CD1c-positive myeloid dendritic cell (primary cell): ENCODE measurements at regions not wholly inside any gene's neighbourhood (a gene's known extent, or its start where the extent isn't known, plus 50 kb on each side); places are given as distances from the start of the nearest gene placed in this dataset.
"Not testable (repeated sequence)": the region's sequence is repeated elsewhere in the genome, so short reads cannot be mapped to it uniquely, and the experiment has no call there.

Source experiments
- DNase-seq: peaks from one replicate; pipeline ENCODE4 v3.0.0-alpha.2; 2016; ENCODE audit errors: extremely low spot score

GRCh38 chr6:9195322-9195721, 760.0 kb upstream of the SLC35B3 start:
- no peak for DNase-seq

- no peak for DNase-seq
Observed at GRCh38 chr6:9192405-9192909, 757.1 kb upstream of the SLC35B3 start.

- DNase-seq, result no peak
Observed at GRCh38 chr6:9186148-9186547, 750.8 kb upstream of the SLC35B3 start.

- no peak for DNase-seq
Observed at GRCh38 chr6:9178071-9178470, 742.7 kb upstream of the SLC35B3 start.

- no peak for DNase-seq
Observed at GRCh38 chr6:9173229-9173628, 737.9 kb upstream of the SLC35B3 start.

- no peak for DNase-seq
Observed at GRCh38 chr6:9172096-9172495, 736.8 kb upstream of the SLC35B3 start.

- no peak for DNase-seq
Observed at GRCh38 chr6:9168669-9169068, 733.3 kb upstream of the SLC35B3 start.

GRCh38 chr6:9161731-9162130, 726.4 kb upstream of the SLC35B3 start:
- DNase-seq, result no peak

GRCh38 chr6:9159051-9159450, 723.7 kb upstream of the SLC35B3 start:
- no peak for DNase-seq

- DNase-seq, result no peak
Observed at GRCh38 chr6:9155836-9156235, 720.5 kb upstream of the SLC35B3 start.

GRCh38 chr6:9143140-9143539, 707.8 kb upstream of the SLC35B3 start:
- DNase-seq, result no peak

- DNase-seq, result no peak
Observed at GRCh38 chr6:9140951-9141460, 705.7 kb upstream of the SLC35B3 start.

GRCh38 chr6:9140172-9140571, 704.8 kb upstream of the SLC35B3 start:
- DNase-seq, result no peak

GRCh38 chr6:9139746-9140145, 704.4 kb upstream of the SLC35B3 start:
- no peak for DNase-seq

- no peak for DNase-seq
Observed at GRCh38 chr6:9138936-9139335, 703.6 kb upstream of the SLC35B3 start.

- DNase-seq, result no peak
Observed at GRCh38 chr6:9136141-9136822, 700.9 kb upstream of the SLC35B3 start.

- no peak for DNase-seq
Observed at GRCh38 chr6:9131616-9132015, 696.3 kb upstream of the SLC35B3 start.

- DNase-seq, result no peak
Observed at GRCh38 chr6:9131201-9131600, 695.9 kb upstream of the SLC35B3 start.

GRCh38 chr6:9128970-9129369, 693.6 kb upstream of the SLC35B3 start:
- no peak for DNase-seq

GRCh38 chr6:9126878-9127560, 691.7 kb upstream of the SLC35B3 start:
- no peak for DNase-seq

GRCh38 chr6:9126034-9126433, 690.7 kb upstream of the SLC35B3 start:
- DNase-seq, result not testable (repeated sequence)

- DNase-seq, result no peak
Observed at GRCh38 chr6:9121549-9121948, 686.2 kb upstream of the SLC35B3 start.

GRCh38 chr6:9116026-9116425, 680.7 kb upstream of the SLC35B3 start:
- no peak for DNase-seq
